Right atrium auricular region (tissue), 2 donors: ENCODE measurements at regions not wholly inside any gene's neighbourhood (a gene's known extent, or its start where the extent isn't known, plus 50 kb on each side); places are given as distances from the start of the nearest gene placed in this dataset.

ENCODE experiments used
- DNase-seq: peaks from one replicate; pipeline ENCODE4 v3.0.0-alpha.2; 2019; ENCODE audit warnings: low spot score
- H3K27ac ChIP-seq, 2 donors: fragments of 200-600 bp; sonication (generic); 1 replicate in 1 of 2; 2 replicates in 1 of 2; pipeline ENCODE4 v1.5.1; 2016 to 2019
- H3K27me3 ChIP-seq, 2 donors: fragments of 200-600 bp; sonication (generic); one replicate each; pipeline versions ENCODE4 v1.5.1 to v1.6.0; 2017 to 2019
- H3K36me3 ChIP-seq: fragments of 200-600 bp; sonication (generic); one replicate; pipeline ENCODE4 v1.5.1; 2016
- H3K4me1 ChIP-seq, 2 donors: fragments of 200-600 bp; sonication (generic); one replicate each; pipeline versions ENCODE4 v1.5.1 to v1.6.0; 2017 to 2019
- H3K4me3 ChIP-seq, 2 donors: fragments of 200-600 bp; sonication (generic); 1 replicate in 1 of 2; 2 replicates in 1 of 2; pipeline ENCODE4 v1.5.1; 2017 to 2019; ENCODE audit warnings: mild to moderate bottlenecking in 1 of 2, moderate library complexity in 1 of 2
- H3K9me3 ChIP-seq, 2 donors: fragments of 200-600 bp; sonication (generic); one replicate each; pipeline ENCODE4 v1.5.1; 2019
- CTCF ChIP-seq, 2 donors: fragments of 200-600 bp; sonication (generic); IDR thresholded peaks; one replicate each; pipeline ENCODE4 v1.5.1; 2019; ENCODE audit warnings: antibody characterized with exemption in 2 of 2

GRCh38 chr2:133658020-133658903 is 90.0 kb upstream of the NCKAP5 start:
- Histone ChIP-seq H3K4me3 (no peak overlapping the region), H3K36me3 (no peaks in the 10 kb centered on the region), H3K27me3 (no peaks in the 10 kb centered on the region), H3K9me3 (no peaks in the 10 kb centered on the region), H3K4me1 (no peaks in the 10 kb centered on the region), H3K27ac (no peak overlapping the region)
- no peak for DNase-seq
- no peak for TF ChIP-seq CTCF (IDR thresholded peaks at IDR 0.05)

GRCh38 chr2:133660510-133660909 is 92.2 kb upstream of the NCKAP5 start:
- Histone ChIP-seq H3K4me1 (no peaks in the 10 kb centered on the region), H3K4me3 (no peak overlapping the region), H3K36me3 (no peaks in the 10 kb centered on the region), H3K27ac (no peak overlapping the region), H3K27me3 (no peaks in the 10 kb centered on the region), H3K9me3 (no peaks in the 10 kb centered on the region)
- TF ChIP-seq CTCF (IDR thresholded peaks at IDR 0.05) = no peak
- DNase-seq = no peak

GRCh38 chr2:133661392-133661791 is 93.1 kb upstream of the NCKAP5 start:
- H3K9me3 ChIP-seq = no peaks in the 10 kb centered on the region
- H3K27ac ChIP-seq = no peak overlapping the region
- no peaks in the 10 kb centered on the region for H3K27me3 ChIP-seq
- no peak overlapping the region for H3K4me3 ChIP-seq
- no peak for TF ChIP-seq CTCF (IDR thresholded peaks at IDR 0.05)
- DNase-seq = no peak
- H3K4me1 ChIP-seq = no peaks in the 10 kb centered on the region
- no peaks in the 10 kb centered on the region for H3K36me3 ChIP-seq

- Histone ChIP-seq H3K4me3 (no peak overlapping the region), H3K27me3 (no peaks in the 10 kb centered on the region), H3K9me3 (peaks cover 0 to 19% of the 10 kb centered on the region in 2 donors), H3K4me1 (no peaks in the 10 kb centered on the region), H3K27ac (no peak overlapping the region), H3K36me3 (no peaks in the 10 kb centered on the region)
- no peak for TF ChIP-seq CTCF (IDR thresholded peaks at IDR 0.05)
- no peak for DNase-seq
Measured at GRCh38 chr2:133666621-133667020, 98.4 kb upstream of the NCKAP5 start.

- H3K4me1 ChIP-seq = no peaks in the 10 kb centered on the region
- H3K27ac ChIP-seq = no peak overlapping the region
- no peak overlapping the region for H3K4me3 ChIP-seq
- no peak for DNase-seq
- no peak for TF ChIP-seq CTCF (IDR thresholded peaks at IDR 0.05)
- H3K27me3 ChIP-seq = no peaks in the 10 kb centered on the region
- H3K36me3 ChIP-seq = no peaks in the 10 kb centered on the region
- peaks cover 0 to 19% of the 10 kb centered on the region in 2 donors for H3K9me3 ChIP-seq
Measured at GRCh38 chr2:133667085-133667484, 98.8 kb upstream of the NCKAP5 start.

GRCh38 chr2:133667968-133668367 is 99.7 kb upstream of the NCKAP5 start:
- DNase-seq = no peak
- TF ChIP-seq CTCF (IDR thresholded peaks at IDR 0.05) = no peak
- Histone ChIP-seq H3K27me3 (no peaks in the 10 kb centered on the region), H3K36me3 (no peaks in the 10 kb centered on the region), H3K4me1 (peaks cover 0 to 1% of the 10 kb centered on the region in 2 donors), H3K9me3 (peaks cover 0 to 19% of the 10 kb centered on the region in 2 donors), H3K27ac (no peak overlapping the region), H3K4me3 (no peak overlapping the region)
